Left renal cortex interstitium (tissue), 4 donors: ENCODE measurements at regions not wholly inside any gene's neighbourhood (a gene's known extent, or its start where the extent isn't known, plus 50 kb on each side); places are given as distances from the start of the nearest gene placed in this dataset.

Source experiments
- DNase-seq, 4 donors: peaks; one replicate each; pipeline ENCODE4 v3.0.0-alpha.2; 2013; ENCODE audit warnings: low read depth in 4 of 4, low spot score in 2 of 4, missing footprints in 1 of 4

DNA sequence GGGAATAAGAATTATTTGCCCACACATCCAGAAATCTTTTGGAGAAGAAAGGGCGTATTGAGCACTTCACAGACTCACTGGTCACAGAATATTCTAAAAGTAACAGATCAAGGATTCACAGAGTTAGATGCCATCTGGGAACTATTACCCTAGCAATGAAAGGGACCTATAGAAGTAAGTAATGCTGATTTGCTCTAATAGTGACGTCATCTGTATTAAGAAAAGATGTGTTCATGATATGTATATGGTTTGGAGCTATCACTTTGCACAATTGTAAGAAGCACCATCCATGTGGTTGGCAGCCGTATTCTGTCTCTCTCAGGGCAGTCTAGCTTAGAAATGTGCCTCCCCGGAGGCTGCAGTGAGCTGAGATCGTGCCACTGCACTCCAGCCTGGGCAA lies 52.8 kb upstream of the SV2C start:
- DNase-seq = no peak

GRCh38 chr5:76029739-76030138 lies 53.4 kb upstream of the SV2C start:
- no peak for DNase-seq

DNA sequence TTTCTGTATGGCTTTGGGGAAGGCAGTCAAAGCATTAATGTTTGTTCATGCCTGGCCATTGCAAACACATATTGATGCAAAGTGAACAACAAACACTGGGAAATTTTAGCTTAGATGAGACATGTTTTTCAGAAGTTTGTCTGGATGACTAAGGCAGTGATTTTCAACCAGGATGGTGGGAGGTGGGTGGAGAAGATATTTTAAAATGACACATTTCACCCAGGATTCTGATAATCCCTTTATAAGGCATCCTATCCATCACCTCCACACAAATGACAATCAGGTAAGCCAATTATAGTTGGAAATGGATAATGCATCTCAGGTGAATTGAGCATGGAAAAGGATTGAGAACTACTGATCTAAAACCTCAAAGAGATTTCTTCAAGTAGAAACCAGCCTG lies 57.4 kb upstream of the SV2C start:
- no peak for DNase-seq

GRCh38 chr5:76025069-76025468 lies 58.1 kb upstream of the SV2C start:
- no peak for DNase-seq

DNA sequence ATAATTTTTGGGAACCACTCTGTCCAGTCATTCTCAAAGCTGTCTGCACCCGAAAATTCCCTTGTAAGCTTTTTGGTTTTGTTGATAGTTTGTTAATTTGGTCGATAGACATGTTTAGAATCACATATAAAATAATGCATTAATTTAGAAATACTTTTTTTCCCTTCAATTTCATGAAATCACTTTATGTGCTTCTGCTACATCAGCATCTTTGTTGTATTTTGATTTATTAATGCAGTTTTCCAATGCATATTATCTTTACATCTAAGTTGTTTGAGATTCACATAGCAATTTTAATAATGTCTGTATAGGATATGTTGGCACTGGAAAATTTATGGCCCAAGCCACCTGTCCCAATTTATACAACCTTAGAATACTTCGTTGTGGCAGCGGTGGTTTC lies 60.6 kb upstream of the SV2C start:
- DNase-seq = no peak

DNA sequence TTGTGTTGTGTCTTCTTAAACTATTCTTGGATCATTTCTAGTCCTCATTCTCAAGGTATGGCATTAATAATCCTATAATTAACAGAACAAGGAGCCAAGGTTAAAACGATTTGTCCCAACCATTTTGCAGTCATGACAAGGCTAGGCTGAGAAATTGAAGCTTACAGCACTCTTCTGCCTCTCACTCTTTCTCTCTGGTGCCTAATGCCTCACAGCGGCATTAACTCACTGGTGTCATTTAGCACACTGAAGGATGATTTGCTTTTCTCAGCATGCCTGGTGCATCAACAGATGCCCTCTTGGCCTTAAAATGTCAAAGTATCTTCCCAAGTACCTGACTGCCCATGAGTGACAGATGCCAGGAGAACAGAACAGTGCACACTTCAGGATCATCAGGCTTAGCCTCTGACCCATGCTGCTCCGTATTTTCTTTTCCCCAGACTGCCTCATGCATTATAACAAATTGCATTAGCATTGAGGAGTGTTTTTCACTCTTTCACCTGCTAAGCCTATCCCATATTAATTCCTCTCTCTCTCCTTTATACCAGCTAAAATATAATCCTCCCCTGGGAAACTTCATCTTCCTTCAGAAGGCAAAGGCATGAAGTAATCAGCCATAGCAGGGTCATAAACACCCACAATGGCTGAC lies 61.1 kb upstream of the SV2C start:
- no peak for DNase-seq

DNA sequence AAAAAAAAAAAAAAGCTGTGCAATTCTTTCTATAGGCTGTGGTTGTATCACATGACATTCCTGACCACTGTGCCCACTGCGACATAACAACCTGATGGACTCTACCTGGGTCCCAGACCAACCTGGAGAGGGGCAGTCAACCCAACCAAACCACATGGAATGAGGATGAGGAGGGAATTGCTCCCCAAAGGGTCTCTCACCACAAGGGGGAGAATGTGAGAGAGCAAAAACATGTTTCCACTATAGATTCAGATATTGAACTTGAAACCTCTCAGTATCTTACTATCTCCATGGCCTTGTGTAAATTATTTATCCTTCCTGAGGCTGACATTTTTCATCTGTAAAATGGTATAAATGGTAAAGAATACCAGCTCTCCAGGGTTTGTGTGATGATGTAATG lies 66.9 kb upstream of the SV2C start:
- DNase-seq = no peak

- DNase-seq = no peak
Observed at GRCh38 chr5:76014005-76014404, 69.2 kb upstream of the SV2C start.

GRCh38 chr5:76007904-76008303 lies 75.3 kb upstream of the SV2C start:
- no peak for DNase-seq

GRCh38 chr5:76000582-76000981 lies 82.6 kb upstream of the SV2C start:
- DNase-seq = no peak

DNA sequence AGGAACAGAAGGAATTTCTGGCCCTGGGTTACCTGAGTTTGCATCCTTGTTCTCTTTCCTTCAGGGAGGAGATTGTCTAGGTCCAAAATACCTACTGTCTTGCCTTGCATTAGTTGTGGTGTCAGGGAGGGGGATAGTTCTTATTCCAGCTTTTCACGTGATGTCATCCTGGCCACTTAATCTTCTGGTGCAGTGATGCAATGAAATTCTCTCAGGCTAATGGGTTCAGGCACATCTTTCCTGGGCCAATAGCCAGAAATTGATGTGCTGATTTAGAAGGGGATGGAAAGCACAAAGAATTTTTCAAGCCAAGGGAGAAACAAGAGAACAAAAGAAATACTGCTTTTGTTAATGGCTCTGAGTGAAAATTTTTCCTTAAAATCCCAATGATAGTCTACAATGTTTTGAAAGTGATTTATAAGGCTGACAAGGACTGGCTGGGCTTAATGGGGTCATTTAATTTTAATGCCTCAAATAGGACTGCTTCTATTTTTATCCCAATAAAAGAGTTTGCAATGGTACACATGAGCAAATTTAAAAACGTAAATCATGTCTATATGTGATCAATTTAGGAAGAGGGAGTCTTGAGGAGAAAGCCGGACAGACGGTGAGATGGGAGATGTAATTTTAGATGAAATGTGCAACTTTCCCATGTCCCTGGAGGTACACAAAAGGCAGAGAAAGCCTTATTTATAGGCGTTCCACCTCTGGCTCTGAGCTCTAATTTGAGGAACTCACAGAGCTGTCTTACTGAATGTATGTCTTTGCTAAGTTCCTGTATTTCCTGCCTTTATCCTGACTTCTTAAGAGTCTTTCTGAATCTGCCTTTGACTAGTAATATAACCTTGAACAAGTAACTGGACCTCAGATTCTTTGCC lies 89.3 kb upstream of the SV2C start:
- no peak for DNase-seq

GRCh38 chr5:75993183-75993582 lies 90.0 kb upstream of the SV2C start:
- no peak for DNase-seq

DNA sequence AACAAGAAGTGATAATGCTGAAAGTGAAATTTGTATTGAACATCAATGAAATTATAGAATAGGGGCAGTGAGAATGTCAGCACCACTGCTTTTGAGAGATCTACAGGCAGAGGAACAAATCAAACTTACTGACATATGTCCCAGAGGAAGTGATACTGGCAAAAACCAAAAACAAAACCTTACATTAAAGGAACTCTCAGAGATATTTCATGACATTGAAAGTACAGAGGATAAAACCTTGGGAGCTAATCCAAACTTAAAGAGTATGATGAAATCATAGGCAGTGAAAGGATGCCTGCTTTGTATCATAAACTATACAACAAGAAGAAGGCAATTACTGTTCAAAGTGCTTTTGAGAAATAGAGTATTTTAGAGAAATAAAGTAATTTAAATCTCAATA lies 90.4 kb upstream of the SV2C start:
- DNase-seq = no peak

GRCh38 chr5:75985077-75985476 lies 98.1 kb upstream of the SV2C start:
- no peak for DNase-seq

DNA sequence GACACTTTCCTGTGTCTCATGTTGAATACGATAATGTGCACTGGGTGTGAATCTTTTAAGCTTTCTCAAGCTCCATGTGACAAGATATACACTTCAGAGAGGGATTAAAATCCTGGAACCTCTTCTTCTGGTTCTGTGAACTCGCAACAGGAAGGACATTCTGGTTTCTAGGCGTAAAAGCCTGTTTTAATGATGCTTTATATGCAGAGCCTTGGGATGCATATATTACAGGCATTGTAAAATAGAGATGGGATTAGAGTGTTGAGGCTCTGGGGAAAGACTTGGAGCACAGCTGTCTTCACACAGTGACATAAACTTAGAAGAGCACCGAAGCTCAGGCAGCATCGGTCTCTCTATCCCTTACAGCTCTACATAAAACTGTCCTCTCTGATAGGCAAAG lies 107.7 kb upstream of the SV2C start:
- no peak for DNase-seq

DNA sequence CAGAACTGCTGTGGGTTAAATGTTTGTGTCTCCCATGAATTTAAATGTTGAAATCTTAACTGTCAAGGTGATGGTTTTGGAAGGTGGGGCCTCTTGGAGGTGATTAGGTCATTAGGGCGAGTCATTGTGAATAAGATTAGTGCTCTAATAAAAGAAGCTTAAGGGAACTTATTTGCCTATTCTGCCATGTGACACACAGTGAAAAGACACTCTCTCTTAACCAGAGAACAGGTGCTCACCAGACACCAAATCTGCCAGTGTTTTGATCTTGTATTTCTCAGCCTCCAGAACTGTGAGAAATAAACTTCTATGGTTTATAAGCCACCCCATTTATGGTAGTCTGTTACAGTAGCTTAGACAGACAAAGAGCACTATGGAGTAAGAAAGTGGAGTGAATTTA lies 117.9 kb upstream of the SV2C start:
- DNase-seq = no peak

DNA sequence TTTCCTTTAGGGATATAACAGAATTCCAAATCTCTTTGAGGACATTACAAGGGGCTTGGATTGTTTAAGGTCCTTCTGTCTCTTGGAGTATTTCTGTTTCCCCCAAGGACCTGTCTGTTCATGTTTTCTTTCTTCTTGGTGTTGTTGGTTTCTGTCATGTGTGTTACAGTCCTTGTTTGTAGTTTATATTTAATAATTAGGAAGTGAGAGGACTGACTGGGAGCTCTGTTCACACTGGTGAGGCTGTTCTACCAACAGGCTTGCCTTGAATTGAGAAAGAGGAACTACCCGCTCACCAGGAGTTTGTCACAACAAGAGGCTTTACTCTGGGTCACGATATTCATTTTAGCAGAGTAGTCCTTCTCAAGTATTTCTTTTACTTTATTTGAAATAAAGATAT lies 119.2 kb upstream of the SV2C start:
- DNase-seq = no peak

DNA sequence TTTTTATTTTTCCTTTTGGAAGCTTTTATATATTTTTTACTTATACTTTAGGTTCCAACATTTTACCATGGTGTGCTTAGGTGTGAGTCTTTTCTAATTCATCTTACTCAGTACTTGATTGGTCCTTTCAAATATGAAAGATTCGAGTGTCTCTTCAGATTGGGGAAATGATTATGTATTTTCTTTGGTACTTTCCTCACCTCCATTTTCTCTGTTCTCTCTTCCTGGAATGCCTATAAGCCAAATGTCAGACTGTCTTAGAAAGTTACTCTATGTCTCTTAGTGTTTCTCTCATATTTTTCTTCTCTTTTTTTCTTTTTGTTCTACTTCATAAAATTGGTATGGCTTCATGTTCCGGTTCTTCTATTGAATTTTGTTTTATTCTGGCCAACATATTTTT lies 119.6 kb upstream of the SV2C start:
- no peak for DNase-seq

DNA sequence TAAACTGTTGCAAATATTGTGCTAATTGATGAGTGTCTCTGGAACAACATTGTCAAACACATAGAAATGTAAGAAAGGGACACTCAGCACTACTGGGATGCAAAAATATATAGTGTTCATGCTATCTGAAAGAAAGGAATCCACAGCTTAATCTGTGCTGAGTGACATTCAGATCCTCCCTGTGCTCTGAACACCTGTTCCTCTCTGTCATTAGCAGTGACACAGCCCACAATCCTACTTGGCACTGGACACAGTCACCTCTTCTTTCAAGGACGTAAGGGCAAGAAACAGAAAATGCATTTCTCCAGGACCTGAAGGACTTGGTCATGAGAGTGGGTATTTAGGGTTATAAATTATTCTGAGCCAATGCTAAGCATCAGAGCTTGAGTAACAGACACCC lies 121.4 kb upstream of the SV2C start:
- no peak for DNase-seq

GRCh38 chr5:75960129-75960528 lies 123.1 kb upstream of the SV2C start:
- no peak for DNase-seq

GRCh38 chr5:75952963-75953362 lies 130.2 kb upstream of the SV2C start:
- DNase-seq = no peak

DNA sequence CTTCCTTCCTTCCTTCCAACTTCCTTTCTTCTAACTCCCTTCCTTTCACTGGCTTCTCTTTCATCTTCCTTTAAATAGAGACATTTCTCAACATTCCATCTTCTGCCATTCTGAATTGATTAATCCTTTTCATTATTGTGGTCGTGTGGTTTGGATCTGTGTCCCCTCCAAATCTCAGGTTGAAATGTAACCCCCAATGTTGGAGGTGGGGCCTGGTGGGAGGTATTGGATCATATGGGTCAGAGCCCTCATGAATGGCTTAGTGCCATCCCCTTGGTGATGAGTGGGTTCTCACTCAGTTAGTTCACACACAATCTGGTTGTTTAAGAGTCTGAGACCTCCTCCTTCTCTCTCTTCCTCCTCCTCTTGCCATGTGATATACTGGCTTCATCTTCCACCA lies 130.9 kb upstream of the SV2C start:
- DNase-seq = no peak
